B cell (primary cell): ENCODE measurements at regions not wholly inside any gene's neighbourhood (a gene's known extent, or its start where the extent isn't known, plus 50 kb on each side); places are given as distances from the start of the nearest gene placed in this dataset.

Experiments used
- CTCF ChIP-seq: fragments of 200-600 bp; IDR thresholded peaks from one replicate; pipeline ENCODE4 v1.8.0; 2022; ENCODE audit warnings: antibody characterized with exemption, mild to moderate bottlenecking
- EZH2 ChIP-seq: IDR thresholded peaks from 2 replicates; pipeline ENCODE4 v1.6.1; 2012; ENCODE audit warnings: borderline replicate concordance, low read depth, mild to moderate bottlenecking, moderate library complexity, low read length; ENCODE audit not compliant: insufficient read depth, poor library complexity, severe bottlenecking

GRCh38 chr1:208866386-208866955, 622.3 kb upstream of the PLXNA2 start:
- TF ChIP-seq CTCF (no peak), EZH2 (no peak)
